ENCODE measurements at regions not wholly inside any gene's neighbourhood (a gene's known extent, or its start where the extent isn't known, plus 50 kb on each side); places are given as distances from the start of the nearest gene placed in this dataset.

GRCh38 chrX:116276261-116276660 is 105.7 kb downstream of the AGTR2 start:
- no peak for TF ChIP-seq CTCF (conservative IDR thresholded peaks at IDR 0.05 in 1 of 2, IDR thresholded peaks at IDR 0.05 in 1 of 2; ENCODE audit: low read depth in 1 of 2, low read length in 2 of 2)
- no peak for TF ChIP-seq EZH2 (IDR thresholded peaks at IDR 0.05; ENCODE audit: low read length, missing control alignments)
